GM18502 (cell line): ENCODE measurements at regions not wholly inside any gene's neighbourhood (a gene's known extent, or its start where the extent isn't known, plus 50 kb on each side); places are given as distances from the start of the nearest gene placed in this dataset.
"Not testable (repeated sequence)": the region's sequence is repeated elsewhere in the genome, so short reads cannot be mapped to it uniquely, and the experiment has no call there.

ENCODE experiments used
- ATAC-seq: cut with Tn5 transposase; IDR thresholded peaks from one replicate; pipeline ENCODE4 v1.9.1; 2021; ENCODE audit warnings: mild to moderate bottlenecking; ENCODE audit not compliant: unreplicated experiment, poor library complexity

DNA sequence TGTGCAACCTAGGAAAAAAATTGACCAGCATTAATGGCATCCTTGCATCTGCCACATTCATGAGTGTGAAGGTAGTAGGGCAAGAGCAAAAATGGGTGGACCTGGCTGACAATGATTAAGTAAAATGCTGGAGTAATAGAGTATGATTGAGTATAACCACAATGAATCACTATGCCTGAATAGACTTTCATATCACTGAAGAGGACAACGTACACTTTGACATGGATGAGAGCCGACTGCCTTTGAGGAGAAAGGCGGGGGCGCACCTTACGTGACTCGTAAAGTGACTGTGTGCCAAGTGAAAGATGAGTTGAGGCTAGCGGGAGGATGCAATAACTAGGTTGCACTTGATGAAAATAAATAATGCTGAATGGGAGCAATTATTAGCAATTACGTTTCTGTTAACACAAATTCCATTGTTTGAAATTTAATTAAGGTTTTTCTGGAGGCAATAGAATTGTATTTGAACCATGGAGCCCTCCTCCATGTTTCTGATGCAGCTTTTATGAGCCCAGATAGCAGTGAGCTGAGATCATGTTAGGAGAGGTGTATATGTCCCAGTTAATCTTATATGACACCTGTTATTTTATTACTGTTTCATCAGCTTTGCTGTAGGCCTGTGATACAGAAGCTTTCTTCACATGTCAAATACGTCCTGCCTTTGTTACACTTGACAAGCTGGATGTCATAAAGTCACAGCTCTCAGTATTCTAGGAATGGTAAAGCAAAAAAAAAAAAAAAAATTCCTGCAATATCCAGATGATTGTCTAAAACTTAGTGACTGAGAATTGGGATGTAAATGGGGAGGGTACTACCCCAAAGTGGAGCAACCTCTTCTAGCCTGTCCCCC lies 596.5 kb downstream of the NXPH1 start:
- no peak for ATAC-seq

- no peak for ATAC-seq
Observed at GRCh38 chr7:9030976-9031375, 597.6 kb downstream of the NXPH1 start.

DNA sequence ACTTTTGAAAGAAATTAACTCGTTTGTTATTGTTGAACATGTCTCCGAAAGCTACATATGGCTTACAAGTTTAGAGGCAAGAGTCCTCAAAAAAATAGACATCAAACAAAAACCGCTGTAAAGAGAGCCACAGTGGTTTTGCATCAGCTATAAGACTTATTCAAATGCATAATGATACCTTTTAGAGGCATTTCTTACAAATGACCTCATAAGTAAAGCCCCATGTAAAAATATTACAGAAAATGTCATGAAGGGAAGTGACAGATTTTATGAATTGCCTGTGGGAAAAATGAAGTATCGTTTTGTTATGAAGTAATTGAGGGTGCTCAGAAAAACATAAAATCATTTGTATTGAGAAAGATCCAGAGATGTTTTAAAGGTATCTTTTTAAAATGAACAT lies 598.0 kb downstream of the NXPH1 start:
- ATAC-seq: no peak

- no peak for ATAC-seq
Observed at GRCh38 chr7:9036080-9036479, 602.7 kb downstream of the NXPH1 start.

DNA sequence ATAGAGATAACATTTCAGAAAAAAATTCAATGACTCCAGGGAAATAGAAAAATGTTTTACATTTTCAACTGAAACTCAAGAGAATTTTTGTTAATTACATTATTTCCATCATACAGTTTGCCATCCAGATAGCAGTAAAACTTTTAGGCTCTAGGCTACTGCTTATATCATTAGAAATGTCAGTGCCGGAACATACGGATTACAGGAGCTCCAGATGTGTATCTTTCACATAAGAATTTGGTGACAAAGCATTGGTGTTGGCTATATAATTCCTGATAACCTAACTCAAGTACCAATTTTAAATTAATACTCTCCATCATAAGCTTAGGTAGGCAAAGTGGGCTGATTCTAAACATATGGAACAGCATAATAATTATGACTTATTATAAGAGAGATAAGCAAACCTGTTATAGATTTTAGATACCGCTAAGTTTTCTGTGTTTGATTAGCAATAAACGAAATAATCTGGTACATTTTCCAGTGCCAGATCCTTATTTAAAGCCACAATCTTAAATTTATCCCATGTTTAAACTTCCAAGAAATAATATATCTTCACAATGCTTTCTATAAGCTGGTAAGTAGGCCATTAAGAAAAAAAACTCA lies 637.9 kb downstream of the NXPH1 start:
- ATAC-seq: no peak

DNA sequence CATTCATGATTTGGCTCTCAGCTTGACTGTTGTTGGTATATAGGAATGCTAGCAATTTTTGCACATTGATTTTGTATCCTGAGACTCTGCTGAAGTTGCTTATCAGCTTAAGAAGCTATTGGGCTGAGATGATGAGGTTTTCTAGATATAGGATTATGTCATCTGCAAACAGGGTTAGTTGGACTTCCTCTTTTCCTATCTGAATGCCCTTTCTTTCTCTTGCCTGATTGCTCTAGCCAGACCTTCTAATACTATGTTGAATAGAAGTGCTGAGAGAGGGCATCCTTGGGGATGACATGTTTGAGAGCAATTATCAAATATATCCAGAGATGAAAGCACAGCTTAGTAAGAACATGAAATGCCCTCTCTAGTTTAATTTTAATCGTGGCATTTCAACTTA lies 642.4 kb downstream of the NXPH1 start:
- ATAC-seq: not testable (repeated sequence)

DNA sequence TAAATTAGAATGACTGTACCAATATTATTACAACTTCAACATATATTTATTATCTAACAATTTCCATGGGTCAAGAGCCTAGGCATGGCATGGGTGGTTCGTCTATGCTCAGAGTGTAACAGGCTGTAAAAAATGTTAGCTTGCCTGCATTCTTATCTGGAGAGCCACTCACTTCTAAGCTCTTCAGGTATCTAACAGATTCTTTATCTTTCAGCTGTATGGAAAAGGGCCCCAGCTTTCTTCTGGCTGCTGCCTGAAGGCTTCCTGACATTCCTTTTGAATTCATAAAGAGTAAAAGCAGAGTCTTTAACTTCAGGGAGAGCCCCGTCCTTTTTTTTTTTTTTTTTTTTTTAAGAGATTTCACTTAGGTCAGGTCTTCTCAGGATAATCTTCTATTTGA lies 648.8 kb downstream of the NXPH1 start:
- no peak for ATAC-seq

DNA sequence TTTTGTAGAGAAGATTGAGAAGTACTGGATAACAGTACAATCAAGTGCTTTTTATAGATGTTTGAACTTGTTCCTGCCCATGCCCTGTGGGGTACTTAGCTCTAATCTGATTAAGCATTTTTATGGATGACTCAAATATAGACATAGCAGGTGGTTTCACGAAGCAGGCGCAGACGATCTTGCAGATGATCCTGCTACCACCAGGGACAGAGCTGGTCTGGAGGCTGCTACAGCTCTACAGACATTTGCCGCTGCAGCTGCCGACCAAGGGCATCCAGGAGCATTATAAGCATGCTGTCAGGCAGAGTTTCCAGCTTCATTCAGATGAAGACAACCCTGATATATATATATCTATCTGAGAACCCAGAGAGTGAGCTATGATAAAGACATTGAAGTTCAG lies 650.4 kb downstream of the NXPH1 start:
- ATAC-seq: no peak

GRCh38 chr7:9091282-9091681 lies 657.9 kb downstream of the NXPH1 start:
- no peak for ATAC-seq

- no peak for ATAC-seq
Observed at GRCh38 chr7:9097565-9098060, 664.2 kb downstream of the NXPH1 start.

DNA sequence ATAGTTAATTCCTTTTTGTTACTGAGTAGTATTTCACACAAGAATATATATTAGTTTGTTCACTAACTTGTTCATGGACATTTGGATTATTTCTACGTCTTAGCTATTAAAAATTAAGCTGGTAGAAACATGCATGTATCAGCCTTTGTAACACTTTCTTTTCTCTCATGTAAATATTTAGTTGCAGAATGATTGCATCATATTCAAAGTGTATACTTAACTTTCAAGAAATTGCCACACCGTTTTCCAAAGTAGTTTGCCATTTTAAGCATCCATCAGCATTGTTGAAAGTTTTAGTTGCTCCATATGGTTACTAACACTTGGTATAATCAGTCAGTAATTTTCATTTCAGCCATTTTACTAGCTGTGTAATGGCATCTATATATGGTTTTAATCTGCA lies 666.9 kb downstream of the NXPH1 start:
- no peak for ATAC-seq

DNA sequence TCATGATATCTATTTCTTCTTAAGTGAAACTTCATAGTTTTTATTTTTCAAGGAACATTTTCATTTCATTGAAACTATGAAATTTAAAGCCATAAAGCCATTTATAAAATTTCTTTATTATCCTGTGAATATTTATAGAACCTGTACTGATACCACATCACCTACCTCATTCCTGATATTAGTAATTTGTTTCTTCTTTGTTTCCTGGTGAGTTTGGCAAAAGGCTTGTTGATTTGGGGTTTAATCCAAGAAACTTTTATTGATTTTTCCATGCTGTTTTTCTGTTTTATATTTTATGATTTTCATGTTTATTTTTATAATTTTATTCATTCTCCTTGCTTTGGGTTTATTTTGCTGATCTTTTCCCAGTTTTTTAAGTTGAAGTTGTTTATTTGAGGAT lies 669.4 kb downstream of the NXPH1 start:
- ATAC-seq: no peak

- ATAC-seq: no peak
Observed at GRCh38 chr7:9106747-9107146, 673.3 kb downstream of the NXPH1 start.

GRCh38 chr7:9120331-9120730 lies 686.9 kb downstream of the NXPH1 start:
- no peak for ATAC-seq

GRCh38 chr7:9124320-9124719 lies 690.9 kb downstream of the NXPH1 start:
- no peak for ATAC-seq

DNA sequence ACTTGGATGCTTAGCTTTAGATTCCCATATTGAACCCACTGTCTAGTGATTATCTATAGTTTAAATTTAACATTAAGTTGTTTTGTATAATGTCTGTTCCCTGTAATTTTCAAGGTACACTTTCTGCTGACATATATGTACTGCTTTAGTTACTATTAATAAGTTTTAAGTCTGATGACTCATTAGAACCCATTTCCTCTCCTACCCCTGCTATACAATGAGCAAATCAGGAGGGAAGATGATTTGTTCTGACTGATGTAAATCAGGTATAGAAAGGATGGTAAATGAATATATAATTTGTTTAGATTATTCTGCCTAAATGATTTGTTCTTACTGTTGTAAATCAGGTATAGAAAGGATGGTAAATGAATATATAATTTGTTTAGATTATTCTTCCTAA lies 691.8 kb downstream of the NXPH1 start:
- no peak for ATAC-seq

DNA sequence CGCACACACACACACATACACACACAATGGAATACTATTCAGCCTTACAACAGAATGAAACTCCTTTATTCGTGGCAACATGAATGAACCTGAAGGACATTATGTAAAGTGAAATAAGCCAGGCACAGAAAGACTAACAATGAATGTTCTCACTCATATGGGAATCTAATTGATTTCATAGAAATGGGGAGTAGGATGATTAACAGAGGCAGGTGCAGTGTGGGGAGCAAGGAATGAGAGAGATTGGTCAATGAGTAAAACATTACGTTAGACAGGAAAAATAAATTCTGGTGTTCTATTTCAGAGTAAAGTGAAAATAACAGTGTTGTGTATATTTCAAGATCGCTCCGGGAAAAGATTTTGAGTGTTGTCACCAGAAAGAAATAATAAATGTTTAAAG lies 694.5 kb downstream of the NXPH1 start:
- ATAC-seq: no peak

GRCh38 chr7:9148687-9149086 lies 715.3 kb downstream of the NXPH1 start:
- ATAC-seq: no peak

GRCh38 chr7:9149499-9150082 lies 716.2 kb downstream of the NXPH1 start:
- ATAC-seq: no peak

DNA sequence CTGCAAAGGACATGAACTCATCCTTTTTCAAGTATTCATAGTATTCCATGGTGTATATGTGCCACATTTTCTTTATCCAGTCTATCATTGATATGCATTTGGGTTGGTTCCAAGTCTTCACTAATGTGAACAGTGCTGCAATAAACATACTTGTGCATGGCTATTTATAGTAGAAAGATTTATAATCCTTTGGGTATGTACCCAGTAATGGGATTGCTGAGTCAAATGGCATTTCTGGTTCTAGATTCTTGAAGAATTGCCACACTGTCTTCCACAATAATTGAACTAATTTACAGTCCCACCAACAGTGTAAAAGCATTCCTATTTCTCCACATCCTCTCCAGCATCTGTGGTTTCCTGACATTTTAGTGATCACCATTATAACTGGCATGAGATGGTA lies 730.3 kb downstream of the NXPH1 start:
- ATAC-seq: not testable (repeated sequence)

DNA sequence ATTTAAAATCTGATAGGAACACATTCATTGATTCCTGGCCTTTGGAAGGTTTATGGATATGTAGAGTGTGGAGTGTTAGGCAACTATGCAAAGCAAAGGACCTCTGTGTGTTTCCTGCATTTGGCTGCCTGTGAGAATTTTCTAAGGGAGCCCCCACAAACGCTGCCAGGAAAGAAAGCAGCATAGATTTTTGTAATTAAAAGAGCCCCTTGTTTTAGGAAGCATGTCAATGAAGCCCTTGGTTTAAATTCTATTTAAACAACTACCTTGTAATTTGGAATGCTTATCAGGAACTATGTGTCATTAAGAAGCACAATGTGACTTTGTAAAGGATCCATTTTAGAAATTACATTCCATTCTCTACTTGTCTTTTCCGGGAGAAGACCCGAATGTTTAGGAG lies 742.5 kb downstream of the NXPH1 start:
- ATAC-seq: no peak
